ENCODE measurements at regions not wholly inside any gene's neighbourhood (a gene's known extent, or its start where the extent isn't known, plus 50 kb on each side); places are given as distances from the start of the nearest gene placed in this dataset.

DNA sequence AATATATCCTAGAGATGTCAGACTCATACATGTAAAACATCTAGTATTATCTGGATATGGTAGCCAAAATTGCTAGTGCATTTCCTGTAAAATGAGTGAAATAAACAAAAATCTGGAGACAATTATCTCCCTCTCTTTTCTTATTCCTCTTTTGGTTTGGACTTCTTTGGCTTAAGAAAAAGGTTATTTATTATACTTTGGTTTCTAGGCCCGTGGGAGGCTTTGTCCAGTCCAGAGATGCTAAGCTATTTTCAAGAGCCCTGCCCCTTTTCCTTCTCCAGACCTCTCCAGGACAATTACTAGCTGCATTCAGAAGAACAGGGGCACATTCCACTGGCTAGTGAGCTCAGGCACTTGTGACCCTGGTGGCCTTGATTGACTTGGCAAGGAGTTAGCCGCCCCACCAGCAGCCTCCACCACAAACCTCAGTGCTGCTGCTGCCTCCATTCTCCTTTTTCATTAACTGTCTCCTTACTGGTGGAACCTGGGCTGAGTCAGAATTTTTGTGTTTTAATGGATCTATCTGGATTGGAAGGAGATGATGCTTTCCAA, 747.3 kb upstream of the TENM4 start:
- TF ChIP-seq CHD2 (IDR thresholded peaks at IDR 0.05; ENCODE audit: low read length) (no peak), POLR2A (IDR thresholded peaks at IDR 0.05; ENCODE audit: control extremely low read depth in 1 of 2, low read depth in 2 of 2, low read length in 2 of 2) (no peak), POLR2AphosphoS5 (IDR thresholded peaks at IDR 0.05; ENCODE audit: low read depth, low read length) (no peak), RAD21 (IDR thresholded peaks at IDR 0.05 in 1 of 2, conservative IDR thresholded peaks at IDR 0.05 in 1 of 2; ENCODE audit: low read depth in 2 of 2, low read length in 2 of 2) (no peak), RFX5 (IDR thresholded peaks at IDR 0.05; ENCODE audit: borderline replicate concordance, low read depth, low read length) (no peak), TAF1 (IDR thresholded peaks at IDR 0.05; ENCODE audit: low read depth, low read length) (no peak), ZNF274 (IDR thresholded peaks at IDR 0.05; ENCODE audit: borderline replicate concordance, extremely low read depth, low read length) (no peak), RXRA (IDR thresholded peaks at IDR 0.05; ENCODE audit: insufficient read depth, low read depth, low read length) (no peak)
- TF ChIP-seq, protein P1, sequence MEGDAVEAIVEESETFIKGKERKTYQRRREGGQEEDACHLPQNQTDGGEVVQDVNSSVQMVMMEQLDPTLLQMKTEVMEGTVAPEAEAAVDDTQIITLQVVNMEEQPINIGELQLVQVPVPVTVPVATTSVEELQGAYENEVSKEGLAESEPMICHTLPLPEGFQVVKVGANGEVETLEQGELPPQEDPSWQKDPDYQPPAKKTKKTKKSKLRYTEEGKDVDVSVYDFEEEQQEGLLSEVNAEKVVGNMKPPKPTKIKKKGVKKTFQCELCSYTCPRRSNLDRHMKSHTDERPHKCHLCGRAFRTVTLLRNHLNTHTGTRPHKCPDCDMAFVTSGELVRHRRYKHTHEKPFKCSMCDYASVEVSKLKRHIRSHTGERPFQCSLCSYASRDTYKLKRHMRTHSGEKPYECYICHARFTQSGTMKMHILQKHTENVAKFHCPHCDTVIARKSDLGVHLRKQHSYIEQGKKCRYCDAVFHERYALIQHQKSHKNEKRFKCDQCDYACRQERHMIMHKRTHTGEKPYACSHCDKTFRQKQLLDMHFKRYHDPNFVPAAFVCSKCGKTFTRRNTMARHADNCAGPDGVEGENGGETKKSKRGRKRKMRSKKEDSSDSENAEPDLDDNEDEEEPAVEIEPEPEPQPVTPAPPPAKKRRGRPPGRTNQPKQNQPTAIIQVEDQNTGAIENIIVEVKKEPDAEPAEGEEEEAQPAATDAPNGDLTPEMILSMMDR (IDR thresholded peaks at IDR 0.05; ENCODE audit: control extremely low read depth in 1 of 3, insufficient read depth in 1 of 3, low read depth in 1 of 3, low read length in 3 of 3), result no peak

Data from H1 (cell line).